Activated naive CD4-positive, alpha-beta T cell treated with anti-CD3 and anti-CD28 coated beads for 36 hours (primary cell): ENCODE measurements at regions not wholly inside any gene's neighbourhood (a gene's known extent, or its start where the extent isn't known, plus 50 kb on each side); places are given as distances from the start of the nearest gene placed in this dataset.

Experiments used
- CTCF ChIA-PET: fragments of 350-600 bp; sonication (Branson Sonifier 250); formaldehyde crosslinking; loops from one replicate; lab custom pipeline; 2021; ENCODE audit warnings: antibody characterized with exemption; lab: Charles Lee
- DNase-seq: peaks from one replicate; pipeline ENCODE4 v3.0.0-alpha.2; 2020
- H3K27ac Mint-ChIP-seq: one replicate; pipeline ENCODE4 v1.8.0; 2021; ENCODE audit warnings: mild to moderate bottlenecking, mixed read lengths
- H3K27me3 Mint-ChIP-seq: one replicate; pipeline ENCODE4 v1.8.0; 2021; ENCODE audit warnings: low read depth, mixed read lengths
- H3K36me3 Mint-ChIP-seq: one replicate; pipeline ENCODE4 v1.8.0; 2021; ENCODE audit warnings: low read depth, mixed read lengths
- H3K4me1 Mint-ChIP-seq: one replicate; pipeline ENCODE4 v1.8.0; 2021; ENCODE audit warnings: low read depth, mixed read lengths
- H3K4me3 Mint-ChIP-seq: one replicate; pipeline ENCODE4 v1.8.0; 2021; ENCODE audit warnings: mild to moderate bottlenecking, moderate library complexity, mixed read lengths
- H3K9me3 Mint-ChIP-seq: one replicate; pipeline ENCODE4 v1.8.0; 2021; ENCODE audit warnings: mixed read lengths
- intact Hi-C: fragments of 100-400 bp; cut with micrococcal nuclease; formaldehyde crosslinking; loops from one replicate; pipeline ENCODE4 v1.15.1; 2023

DNA sequence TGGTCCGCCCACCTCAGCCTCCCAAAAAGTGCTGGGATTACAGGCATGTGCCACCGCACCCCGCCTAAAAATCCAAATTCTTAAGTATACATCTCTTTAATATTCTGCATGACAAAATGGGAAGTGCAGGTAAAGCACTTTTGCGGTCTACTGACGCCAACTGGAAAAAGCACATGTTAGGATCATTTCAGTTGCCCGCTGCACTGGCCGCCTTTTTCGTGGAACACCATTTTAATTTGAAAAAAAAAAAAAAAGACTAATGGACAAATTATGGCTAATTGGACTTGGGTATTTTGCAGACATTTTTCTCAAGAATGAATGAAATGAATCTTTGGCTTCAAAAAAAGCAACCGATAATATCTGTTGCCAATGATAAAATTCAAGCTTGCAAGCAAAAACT is 129.3 kb upstream of the GPC1 start:
- peaks cover 2% of the 10 kb centered on the region for H3K27me3 Mint-ChIP-seq
- H3K36me3 Mint-ChIP-seq = no peaks in the 10 kb centered on the region
- H3K9me3 Mint-ChIP-seq = no peaks in the 10 kb centered on the region
- no peak overlapping the region for H3K27ac Mint-ChIP-seq
- CTCF ChIA-PET = no interaction called here
- no peak for DNase-seq
- no peaks in the 10 kb centered on the region for H3K4me1 Mint-ChIP-seq
- intact Hi-C loops = no loop called here
- H3K4me3 Mint-ChIP-seq = no peak overlapping the region

GRCh38 chr2:240308111-240308651 is 127.3 kb upstream of the GPC1 start:
- DNase-seq = no peak
- Mint-ChIP-seq H3K27me3 (peaks cover under 1% of the 10 kb centered on the region), H3K27ac (no peak overlapping the region), H3K36me3 (no peaks in the 10 kb centered on the region), H3K9me3 (no peaks in the 10 kb centered on the region), H3K4me3 (no peak overlapping the region), H3K4me1 (no peaks in the 10 kb centered on the region)
- intact Hi-C loops = no loop called here
- CTCF ChIA-PET = no interaction called here

GRCh38 chr2:240309214-240309613 is 126.2 kb upstream of the GPC1 start:
- intact Hi-C loops = no loop called here
- H3K27me3 Mint-ChIP-seq = peaks cover 4% of the 10 kb centered on the region
- no peak overlapping the region for H3K27ac Mint-ChIP-seq
- no peaks in the 10 kb centered on the region for H3K36me3 Mint-ChIP-seq
- no peaks in the 10 kb centered on the region for H3K4me1 Mint-ChIP-seq
- H3K9me3 Mint-ChIP-seq = no peaks in the 10 kb centered on the region
- CTCF ChIA-PET = no interaction called here
- no peak for DNase-seq
- H3K4me3 Mint-ChIP-seq = no peak overlapping the region

DNA sequence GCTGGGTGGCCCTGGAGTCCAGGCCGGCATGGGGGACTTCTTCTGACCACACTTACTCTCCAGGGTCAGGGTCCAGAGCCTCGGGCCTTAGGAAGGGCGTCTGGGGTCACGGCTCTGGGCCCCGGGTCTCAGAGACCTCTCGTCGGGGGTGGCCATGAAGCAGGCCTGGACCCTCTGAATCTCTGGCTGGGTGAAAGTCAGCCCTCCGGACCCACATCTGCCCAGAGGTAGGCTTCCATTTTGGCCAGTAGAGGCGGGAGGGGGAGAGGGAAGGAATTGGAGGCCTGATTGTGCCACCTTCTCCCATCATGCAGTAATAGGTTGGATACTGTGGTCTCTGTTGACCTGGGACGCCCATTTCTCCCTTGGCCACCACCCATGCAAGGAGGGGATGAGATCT is 125.3 kb upstream of the GPC1 start:
- DNase-seq = no peak
- CTCF ChIA-PET = no interaction called here
- no peak overlapping the region for H3K27ac Mint-ChIP-seq

GRCh38 chr2:240310645-240311044 is 124.8 kb upstream of the GPC1 start:
- CTCF ChIA-PET = no interaction called here
- DNase-seq = no peak
- Mint-ChIP-seq H3K4me3 (no peak overlapping the region), H3K27me3 (peaks cover 9% of the 10 kb centered on the region), H3K4me1 (no peaks in the 10 kb centered on the region), H3K27ac (no peak overlapping the region), H3K9me3 (no peaks in the 10 kb centered on the region), H3K36me3 (no peaks in the 10 kb centered on the region)
- intact Hi-C loops = no loop called here

More for the DNA sequence above, 125.3 kb upstream of the GPC1 start:
- no peaks in the 10 kb centered on the region for H3K9me3 Mint-ChIP-seq
- no peak overlapping the region for H3K4me3 Mint-ChIP-seq
- no peaks in the 10 kb centered on the region for H3K36me3 Mint-ChIP-seq
- no peaks in the 10 kb centered on the region for H3K4me1 Mint-ChIP-seq
- peaks cover 9% of the 10 kb centered on the region for H3K27me3 Mint-ChIP-seq
- intact Hi-C loops = no loop called here

GRCh38 chr2:240311821-240312220 is 123.6 kb upstream of the GPC1 start:
- Mint-ChIP-seq H3K27ac (no peak overlapping the region), H3K27me3 (peaks cover 11% of the 10 kb centered on the region), H3K36me3 (no peaks in the 10 kb centered on the region), H3K9me3 (no peaks in the 10 kb centered on the region), H3K4me1 (no peaks in the 10 kb centered on the region), H3K4me3 (no peak overlapping the region)
- intact Hi-C loops = no loop called here
- DNase-seq = no peak
- CTCF ChIA-PET = no interaction called here

- Mint-ChIP-seq H3K4me1 (no peaks in the 10 kb centered on the region), H3K9me3 (no peaks in the 10 kb centered on the region), H3K36me3 (no peaks in the 10 kb centered on the region), H3K4me3 (no peak overlapping the region), H3K27ac (no peak overlapping the region), H3K27me3 (peaks cover 11% of the 10 kb centered on the region)
- CTCF ChIA-PET = no interaction called here
- intact Hi-C loops = no loop called here
- DNase-seq = no peak
These were observed 116.1 kb upstream of the GPC1 start for GRCh38 chr2:240319221-240319854.

DNA sequence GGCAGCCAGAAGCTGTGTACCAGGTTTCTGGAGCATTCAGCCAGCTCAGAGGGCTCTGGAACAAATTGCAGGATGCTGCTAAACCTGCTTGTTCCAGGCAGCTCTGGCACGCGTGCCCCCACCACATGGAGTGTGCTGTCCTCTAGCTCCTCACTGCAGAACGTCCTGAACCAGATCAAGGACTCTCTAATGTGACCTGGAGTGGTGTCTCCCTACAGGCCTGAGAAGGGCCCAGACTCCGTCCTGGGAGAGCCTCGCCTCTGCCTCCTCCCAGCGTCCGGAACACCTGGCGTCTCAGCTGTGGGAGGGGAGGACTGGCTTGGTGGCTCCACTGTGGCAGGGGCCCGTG is 115.6 kb upstream of the GPC1 start:
- intact Hi-C loops = no loop called here
- peaks cover 6% of the 10 kb centered on the region for H3K27me3 Mint-ChIP-seq
- no peak overlapping the region for H3K4me3 Mint-ChIP-seq
- no peak for DNase-seq
- H3K9me3 Mint-ChIP-seq = no peaks in the 10 kb centered on the region
- H3K4me1 Mint-ChIP-seq = no peaks in the 10 kb centered on the region
- CTCF ChIA-PET = no interaction called here
- H3K36me3 Mint-ChIP-seq = no peaks in the 10 kb centered on the region
- H3K27ac Mint-ChIP-seq = no peak overlapping the region

GRCh38 chr2:240320204-240320993 is 115.1 kb upstream of the GPC1 start:
- intact Hi-C loops = no loop called here
- peaks cover 6% of the 10 kb centered on the region for H3K27me3 Mint-ChIP-seq
- no peak for DNase-seq
- H3K36me3 Mint-ChIP-seq = no peaks in the 10 kb centered on the region
- CTCF ChIA-PET = no interaction called here
- no peaks in the 10 kb centered on the region for H3K9me3 Mint-ChIP-seq
- no peak overlapping the region for H3K4me3 Mint-ChIP-seq
- no peak overlapping the region for H3K27ac Mint-ChIP-seq
- no peaks in the 10 kb centered on the region for H3K4me1 Mint-ChIP-seq

DNA sequence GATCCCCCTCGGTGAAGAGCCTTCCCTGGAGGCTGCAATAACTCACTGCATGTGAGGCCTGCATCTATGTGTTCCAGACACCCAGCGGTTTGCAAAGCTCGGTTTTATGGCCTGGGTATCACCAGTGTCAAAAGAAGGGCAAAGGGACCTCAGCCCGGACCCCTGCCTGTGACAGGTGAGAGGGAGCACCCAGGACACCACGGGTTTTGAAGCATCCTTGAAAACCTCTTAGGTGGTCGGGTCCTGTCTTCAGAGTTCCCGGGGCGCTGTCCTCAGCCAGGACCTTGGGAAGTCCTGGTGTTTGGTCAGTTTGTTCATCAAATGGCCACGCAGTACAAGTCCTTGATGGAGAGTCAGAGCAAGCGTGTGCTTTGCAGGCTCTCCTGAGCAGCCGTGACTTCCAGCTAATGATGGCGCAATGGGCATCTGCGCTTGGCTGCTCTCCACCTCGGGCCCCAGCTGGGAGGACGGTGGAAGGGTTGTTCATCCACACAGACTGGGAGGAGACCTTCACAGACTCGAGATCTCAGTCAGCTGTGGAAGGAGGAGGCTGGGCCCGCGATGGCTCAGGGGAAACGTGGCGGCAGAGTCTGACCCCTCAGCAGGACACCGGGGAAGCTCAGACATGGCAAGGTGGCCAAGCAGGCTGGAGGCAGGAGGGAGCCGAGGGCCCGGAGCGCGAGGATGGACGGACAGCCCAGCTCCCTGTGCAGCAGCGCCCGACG is 113.1 kb upstream of the GPC1 start:
- H3K27ac Mint-ChIP-seq = no peak overlapping the region
- CTCF ChIA-PET = no interaction called here
- intact Hi-C loops = no loop called here

DNA sequence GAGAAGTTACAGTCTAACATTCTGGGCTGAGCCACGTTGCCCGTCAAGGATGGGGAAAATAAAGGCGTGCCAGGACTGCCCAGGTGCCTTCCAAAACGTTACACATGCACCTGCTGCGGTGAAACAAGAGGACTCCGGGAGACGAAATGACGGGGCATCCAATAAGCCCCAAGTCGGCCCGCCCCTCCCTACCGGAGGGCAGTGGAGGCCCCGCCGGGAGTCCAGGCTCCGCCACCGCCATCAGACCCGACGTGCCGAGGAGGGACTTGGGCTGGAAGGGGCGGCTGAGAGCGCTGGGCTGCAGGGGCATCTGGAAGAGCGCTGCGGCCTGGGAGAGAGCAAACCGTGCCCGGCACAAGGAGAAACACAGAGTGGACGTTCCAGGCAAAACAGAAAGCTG is 112.5 kb upstream of the GPC1 start:
- Mint-ChIP-seq H3K9me3 (no peaks in the 10 kb centered on the region), H3K4me3 (no peak overlapping the region), H3K4me1 (no peaks in the 10 kb centered on the region), H3K27ac (no peak overlapping the region), H3K27me3 (no peaks in the 10 kb centered on the region), H3K36me3 (no peaks in the 10 kb centered on the region)
- CTCF ChIA-PET = no interaction called here
- DNase-seq = no peak
- intact Hi-C loops = no loop called here

More for the DNA sequence above, 113.1 kb upstream of the GPC1 start:
- Mint-ChIP-seq H3K36me3 (no peaks in the 10 kb centered on the region), H3K27me3 (no peaks in the 10 kb centered on the region), H3K4me1 (no peaks in the 10 kb centered on the region), H3K4me3 (no peak overlapping the region), H3K9me3 (no peaks in the 10 kb centered on the region)
- no peak for DNase-seq

GRCh38 chr2:240323601-240324291 is 111.7 kb upstream of the GPC1 start:
- Mint-ChIP-seq H3K27me3 (no peaks in the 10 kb centered on the region), H3K4me3 (no peak overlapping the region), H3K9me3 (no peaks in the 10 kb centered on the region), H3K4me1 (no peaks in the 10 kb centered on the region), H3K27ac (no peak overlapping the region), H3K36me3 (no peaks in the 10 kb centered on the region)
- CTCF ChIA-PET = no interaction called here
- intact Hi-C loops = no loop called here
- no peak for DNase-seq
